ENCODE measurements at regions not wholly inside any gene's neighbourhood (a gene's known extent, or its start where the extent isn't known, plus 50 kb on each side); places are given as distances from the start of the nearest gene placed in this dataset.

DNA sequence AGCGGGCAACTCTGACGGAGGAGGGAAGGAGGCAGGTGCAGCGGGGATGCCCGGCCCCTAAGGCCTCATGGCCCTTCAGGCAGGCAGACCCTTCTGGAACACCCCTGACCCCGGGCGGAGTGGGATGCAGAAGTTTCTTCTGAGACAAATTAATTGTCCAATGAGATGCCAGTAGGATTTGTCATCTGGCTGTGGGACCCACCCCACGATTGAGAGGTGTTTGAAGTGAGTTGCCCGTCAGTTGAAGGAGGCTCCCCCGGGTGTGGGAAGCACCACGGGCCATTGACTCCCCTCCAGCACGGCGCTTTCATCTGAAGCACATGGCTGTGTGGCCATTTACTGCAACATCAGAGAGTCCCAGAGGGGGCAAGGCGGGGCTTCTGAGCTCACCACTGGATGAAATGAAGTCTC is 527.8 kb downstream of the BRD1 start:
- TF ChIP-seq RCOR1 (IDR thresholded peaks at IDR 0.05; ENCODE audit: insufficient replicate concordance, low read length) (no peak), NFE2L2 (IDR thresholded peaks at IDR 0.05; ENCODE audit: low read depth, low read length) (no peak), POLR2A (IDR thresholded peaks at IDR 0.05; ENCODE audit: low read depth, low read length) (no peak), RAD21 (IDR thresholded peaks at IDR 0.05; ENCODE audit: low read length) (no peak), CHD1 (IDR thresholded peaks at IDR 0.05; ENCODE audit: low read depth, low read length) (no peak), SMC3 (IDR thresholded peaks at IDR 0.05; ENCODE audit: low read depth, low read length) (no peak), CEBPB (IDR thresholded peaks at IDR 0.05; ENCODE audit: low read depth, low read length) (no peak), RFX5 (IDR thresholded peaks at IDR 0.05; ENCODE audit: low read depth, low read length) (no peak), MAZ (IDR thresholded peaks at IDR 0.05; ENCODE audit: borderline replicate concordance, low read depth, low read length) (no peak), ELK1 (IDR thresholded peaks at IDR 0.05; ENCODE audit: borderline replicate concordance, low read depth, low read length) (no peak), MAFK (IDR thresholded peaks at IDR 0.05; ENCODE audit: low read depth, low read length) (no peak), MXI1 (IDR thresholded peaks at IDR 0.05; ENCODE audit: borderline replicate concordance, low read depth, low read length) (no peak), FOS (IDR thresholded peaks at IDR 0.05; ENCODE audit: low read depth, low read length) (no peak), BHLHE40 (IDR thresholded peaks at IDR 0.05; ENCODE audit: low read depth, low read length) (no peak)
- TF ChIP-seq, protein P1, sequence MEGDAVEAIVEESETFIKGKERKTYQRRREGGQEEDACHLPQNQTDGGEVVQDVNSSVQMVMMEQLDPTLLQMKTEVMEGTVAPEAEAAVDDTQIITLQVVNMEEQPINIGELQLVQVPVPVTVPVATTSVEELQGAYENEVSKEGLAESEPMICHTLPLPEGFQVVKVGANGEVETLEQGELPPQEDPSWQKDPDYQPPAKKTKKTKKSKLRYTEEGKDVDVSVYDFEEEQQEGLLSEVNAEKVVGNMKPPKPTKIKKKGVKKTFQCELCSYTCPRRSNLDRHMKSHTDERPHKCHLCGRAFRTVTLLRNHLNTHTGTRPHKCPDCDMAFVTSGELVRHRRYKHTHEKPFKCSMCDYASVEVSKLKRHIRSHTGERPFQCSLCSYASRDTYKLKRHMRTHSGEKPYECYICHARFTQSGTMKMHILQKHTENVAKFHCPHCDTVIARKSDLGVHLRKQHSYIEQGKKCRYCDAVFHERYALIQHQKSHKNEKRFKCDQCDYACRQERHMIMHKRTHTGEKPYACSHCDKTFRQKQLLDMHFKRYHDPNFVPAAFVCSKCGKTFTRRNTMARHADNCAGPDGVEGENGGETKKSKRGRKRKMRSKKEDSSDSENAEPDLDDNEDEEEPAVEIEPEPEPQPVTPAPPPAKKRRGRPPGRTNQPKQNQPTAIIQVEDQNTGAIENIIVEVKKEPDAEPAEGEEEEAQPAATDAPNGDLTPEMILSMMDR (conservative IDR thresholded peaks at IDR 0.05; ENCODE audit: low read depth, low read length), result no peak
- TF ChIP-seq, protein P2, sequence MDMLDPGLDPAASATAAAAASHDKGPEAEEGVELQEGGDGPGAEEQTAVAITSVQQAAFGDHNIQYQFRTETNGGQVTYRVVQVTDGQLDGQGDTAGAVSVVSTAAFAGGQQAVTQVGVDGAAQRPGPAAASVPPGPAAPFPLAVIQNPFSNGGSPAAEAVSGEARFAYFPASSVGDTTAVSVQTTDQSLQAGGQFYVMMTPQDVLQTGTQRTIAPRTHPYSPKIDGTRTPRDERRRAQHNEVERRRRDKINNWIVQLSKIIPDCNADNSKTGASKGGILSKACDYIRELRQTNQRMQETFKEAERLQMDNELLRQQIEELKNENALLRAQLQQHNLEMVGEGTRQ (IDR thresholded peaks at IDR 0.05; ENCODE audit: low read depth, low read length), result no peak
- no peak for DNase-seq
- POLR2A ChIA-PET (ENCODE audit: unreplicated experiment), result no interaction called here

More for the DNA sequence above, 527.8 kb downstream of the BRD1 start:
- H3K23ac ChIP-seq (ENCODE audit: low read depth, low read length), result no peak overlapping the region
- H3K4me3 ChIP-seq (ENCODE audit: insufficient read depth, low read depth, low read length), result no peak overlapping the region
- in situ Hi-C loops (cut with MboI; ENCODE audit: low sequenced_read_pairs) (no loop called here), intact Hi-C loops (cut with micrococcal nuclease) (no loop called here), dilution Hi-C loops (cut with HindIII; ENCODE audit: low sequenced_read_pairs, unreplicated experiment) (no loop called here)
- 78% methylated on average over 5 of the region's 13 CpGs; no CpG with 5 or more reads in 1 of the 2 experiments for WGBS, 2 experiments (ENCODE audit: extremely low coverage in 2 of 2, insufficient read length in 1 of 2)
- H3K27ac ChIP-seq (ENCODE audit: insufficient read depth, low read length), result no peak overlapping the region
- H4K20me1 ChIP-seq (ENCODE audit: insufficient read depth, low read length), result no peaks in the 10 kb centered on the region
- no peak overlapping the region for H2BK15ac ChIP-seq (ENCODE audit: low read depth, low read length)
- no peaks in the 10 kb centered on the region for H3K4me1 ChIP-seq (ENCODE audit: control insufficient read depth, insufficient read depth, low read length)
- H2AK5ac ChIP-seq (ENCODE audit: low read depth, low read length), result no peak overlapping the region
- no peak overlapping the region for H3K4me2 ChIP-seq (ENCODE audit: low read depth, low read length)
- no peaks in the 10 kb centered on the region for H3K36me3 ChIP-seq (ENCODE audit: control insufficient read depth, insufficient read depth, low read length)
- no peaks in the 10 kb centered on the region for H3K27me3 ChIP-seq (ENCODE audit: control insufficient read depth, insufficient read depth, low read length)
- H3K18ac ChIP-seq (ENCODE audit: low read depth, low read length), result no peak overlapping the region
- no peak overlapping the region for H4K91ac ChIP-seq (ENCODE audit: insufficient read depth, low read depth, low read length)
- H2AK9ac ChIP-seq (replicated peaks; ENCODE audit: low read depth, low read length, poor library complexity), result no peak overlapping the region
- H2BK20ac ChIP-seq (ENCODE audit: low read depth, low read length), result no peak overlapping the region
- H4K5ac ChIP-seq (ENCODE audit: low read depth, low read length), result no peak overlapping the region
- ATAC-seq (ENCODE audit: low read depth), result no peak
- BruUV-seq (replicated peaks), result no TSS peak
- H3K4ac ChIP-seq (ENCODE audit: low read depth, low read length), result no peak overlapping the region
- H2AFZ ChIP-seq (replicated peaks; ENCODE audit: low read length, poor library complexity), result no peak overlapping the region
- no peak overlapping the region for H3K56ac ChIP-seq (ENCODE audit: extremely low read depth, insufficient read depth, low read length)
- no peaks in the 10 kb centered on the region for H3K79me1 ChIP-seq (ENCODE audit: low read depth in 1 of 2, low read length in 2 of 2)
- H3K9me3 ChIP-seq (ENCODE audit: control insufficient read depth, insufficient read depth, low read length), result peaks cover 78% of the 10 kb centered on the region
- no peaks in the 10 kb centered on the region for H3K9me1 ChIP-seq (ENCODE audit: insufficient read depth, low read length)
- H3K14ac ChIP-seq (replicated peaks; ENCODE audit: low read depth, low read length), result no peak overlapping the region
- H4K8ac ChIP-seq (ENCODE audit: low read depth in 2 of 2, low read length in 2 of 2), result no peak overlapping the region
- H3K9ac ChIP-seq (ENCODE audit: low read depth, low read length), result no peak overlapping the region
- CTCF ChIA-PET, result no interaction called here
- H2BK120ac ChIP-seq (ENCODE audit: low read depth, low read length), result no peak overlapping the region
- H2BK5ac ChIP-seq (ENCODE audit: low read depth, low read length, poor library complexity, severe bottlenecking), result no peak overlapping the region

Data from IMR-90 (cell line).